ENCODE measurements at regions not wholly inside any gene's neighbourhood (a gene's known extent, or its start where the extent isn't known, plus 50 kb on each side); places are given as distances from the start of the nearest gene placed in this dataset.
A peak's percentile ranks its signal among the peaks of the same experiment; 100 is the strongest.

DNA sequence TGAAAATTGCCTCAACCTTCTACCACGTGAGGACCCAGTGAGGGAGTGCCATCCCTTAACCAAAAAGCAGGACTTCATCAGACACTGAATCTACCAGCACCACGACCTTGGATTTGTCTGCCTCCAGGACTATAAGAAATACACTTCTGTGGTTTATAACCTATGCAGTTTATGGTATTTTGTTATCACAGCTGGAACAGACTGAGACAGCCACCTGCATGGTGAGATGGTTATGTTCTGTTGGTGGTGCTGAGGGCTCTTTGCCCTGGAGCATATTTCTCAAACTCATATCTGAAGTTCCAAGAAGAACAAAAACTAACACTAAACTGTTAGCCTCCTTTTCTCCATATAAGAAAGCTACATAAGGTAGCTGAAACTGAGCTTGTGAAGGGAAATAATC lies 69.8 kb upstream of the RGS18 start:
- Histone ChIP-seq H3K27me3 (ENCODE audit: control insufficient read depth, insufficient read depth, low read length) (no peaks in the 10 kb centered on the region), H3K36me3 (ENCODE audit: control insufficient read depth in 2 of 3, insufficient read depth in 3 of 3, low read length in 3 of 3) (no peaks in the 10 kb centered on the region), H3K4me1 (ENCODE audit: control insufficient read depth in 2 of 3, insufficient read depth in 2 of 3, low read depth in 1 of 3, low read length in 3 of 3) (no peaks in the 10 kb centered on the region), H3K27ac (ENCODE audit: low read depth in 2 of 2, low read length in 2 of 2) (no peak overlapping the region), H3K9ac (ENCODE audit: low read length in 3 of 3) (no peak overlapping the region), H3K9me3 (ENCODE audit: control insufficient read depth in 2 of 3, insufficient read depth in 1 of 3, low read length in 3 of 3) (no peaks in the 10 kb centered on the region), H3K4me3 (ENCODE audit: low read length in 3 of 3) (no peak overlapping the region)
- TF ChIP-seq, protein P1, sequence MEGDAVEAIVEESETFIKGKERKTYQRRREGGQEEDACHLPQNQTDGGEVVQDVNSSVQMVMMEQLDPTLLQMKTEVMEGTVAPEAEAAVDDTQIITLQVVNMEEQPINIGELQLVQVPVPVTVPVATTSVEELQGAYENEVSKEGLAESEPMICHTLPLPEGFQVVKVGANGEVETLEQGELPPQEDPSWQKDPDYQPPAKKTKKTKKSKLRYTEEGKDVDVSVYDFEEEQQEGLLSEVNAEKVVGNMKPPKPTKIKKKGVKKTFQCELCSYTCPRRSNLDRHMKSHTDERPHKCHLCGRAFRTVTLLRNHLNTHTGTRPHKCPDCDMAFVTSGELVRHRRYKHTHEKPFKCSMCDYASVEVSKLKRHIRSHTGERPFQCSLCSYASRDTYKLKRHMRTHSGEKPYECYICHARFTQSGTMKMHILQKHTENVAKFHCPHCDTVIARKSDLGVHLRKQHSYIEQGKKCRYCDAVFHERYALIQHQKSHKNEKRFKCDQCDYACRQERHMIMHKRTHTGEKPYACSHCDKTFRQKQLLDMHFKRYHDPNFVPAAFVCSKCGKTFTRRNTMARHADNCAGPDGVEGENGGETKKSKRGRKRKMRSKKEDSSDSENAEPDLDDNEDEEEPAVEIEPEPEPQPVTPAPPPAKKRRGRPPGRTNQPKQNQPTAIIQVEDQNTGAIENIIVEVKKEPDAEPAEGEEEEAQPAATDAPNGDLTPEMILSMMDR (IDR thresholded peaks at IDR 0.05; ENCODE audit: borderline replicate concordance, extremely low read depth, insufficient read depth): no peak
- intact Hi-C loops (cut with DNase I): no loop called here
- DNase-seq: no peak
- no peak for FAIRE-seq

DNA sequence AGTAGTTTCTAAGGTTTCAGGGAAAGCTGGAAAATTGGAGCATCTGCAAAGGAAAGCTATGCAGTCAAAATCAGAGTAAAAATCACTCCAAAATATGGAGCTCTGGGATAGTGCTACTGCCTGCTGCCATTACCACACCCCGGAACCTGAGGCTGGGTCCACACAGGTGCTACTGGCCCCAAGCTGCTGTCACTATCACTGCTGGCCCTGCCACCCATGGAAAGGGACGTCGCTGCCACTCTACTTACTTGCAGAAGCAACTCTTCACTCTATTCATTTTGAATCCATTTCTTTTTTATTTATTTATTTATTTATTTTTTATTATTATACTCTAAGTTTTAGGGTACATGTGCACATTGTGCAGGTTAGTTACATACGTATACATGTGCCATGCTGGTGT lies 60.3 kb upstream of the RGS18 start:
- FAIRE-seq (no peak), DNase-seq (no peak)
- TF ChIP-seq, protein P1 (IDR thresholded peaks at IDR 0.05; ENCODE audit: borderline replicate concordance, extremely low read depth, insufficient read depth): no peak
- H3K9ac ChIP-seq (ENCODE audit: low read length in 3 of 3): no peak overlapping the region
- no peak overlapping the region for H3K4me3 ChIP-seq (ENCODE audit: low read length in 3 of 3)
- no peaks in the 10 kb centered on the region for H3K9me3 ChIP-seq (ENCODE audit: control insufficient read depth in 2 of 3, insufficient read depth in 1 of 3, low read length in 3 of 3)
- intact Hi-C loops (cut with DNase I): no loop called here
- no peaks in the 10 kb centered on the region for H3K36me3 ChIP-seq (ENCODE audit: control insufficient read depth in 2 of 3, insufficient read depth in 3 of 3, low read length in 3 of 3)
- H3K4me1 ChIP-seq (ENCODE audit: control insufficient read depth in 2 of 3, insufficient read depth in 2 of 3, low read depth in 1 of 3, low read length in 3 of 3): no peaks in the 10 kb centered on the region
- no peaks in the 10 kb centered on the region for H3K27me3 ChIP-seq (ENCODE audit: control insufficient read depth, insufficient read depth, low read length)
- no peak overlapping the region for H3K27ac ChIP-seq (ENCODE audit: low read depth in 2 of 2, low read length in 2 of 2)

DNA sequence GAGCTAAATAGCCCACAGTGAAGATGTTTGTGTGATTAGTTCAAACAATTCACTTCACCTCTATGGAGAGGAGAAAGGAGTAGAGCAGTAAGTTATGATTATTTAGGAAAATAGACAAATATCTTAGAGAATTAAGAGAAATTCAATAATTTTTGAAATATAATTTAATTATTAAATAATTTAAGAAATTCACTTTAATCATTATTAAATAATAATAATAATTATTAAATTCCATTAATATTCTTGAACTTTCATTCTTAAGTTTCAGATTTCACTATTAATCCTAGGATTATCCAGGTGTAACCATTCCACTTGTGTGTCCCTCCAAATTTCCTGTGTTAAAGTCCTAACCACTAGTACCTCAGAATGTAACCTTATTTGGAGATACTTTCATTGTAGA lies 58.9 kb upstream of the RGS18 start:
- Histone ChIP-seq H3K36me3 (ENCODE audit: control insufficient read depth in 2 of 3, insufficient read depth in 3 of 3, low read length in 3 of 3) (no peaks in the 10 kb centered on the region), H3K27ac (ENCODE audit: low read depth in 2 of 2, low read length in 2 of 2) (no peak overlapping the region), H3K27me3 (ENCODE audit: control insufficient read depth, insufficient read depth, low read length) (no peaks in the 10 kb centered on the region), H3K4me1 (ENCODE audit: control insufficient read depth in 2 of 3, insufficient read depth in 2 of 3, low read depth in 1 of 3, low read length in 3 of 3) (no peaks in the 10 kb centered on the region), H3K4me3 (ENCODE audit: low read length in 3 of 3) (no peak overlapping the region), H3K9me3 (ENCODE audit: control insufficient read depth in 2 of 3, insufficient read depth in 1 of 3, low read length in 3 of 3) (no peaks in the 10 kb centered on the region), H3K9ac (ENCODE audit: low read length in 3 of 3) (no peak overlapping the region)
- FAIRE-seq (peak; percentile 23), DNase-seq (no peak)
- intact Hi-C loops (cut with DNase I): no loop called here
- TF ChIP-seq, protein P1 (IDR thresholded peaks at IDR 0.05; ENCODE audit: borderline replicate concordance, extremely low read depth, insufficient read depth): no peak

Measured in kidney (tissue), 13 donors.